Transverse colon (tissue), 3 donors: ENCODE measurements at regions not wholly inside any gene's neighbourhood (a gene's known extent, or its start where the extent isn't known, plus 50 kb on each side); places are given as distances from the start of the nearest gene placed in this dataset.

ENCODE experiments used
- EP300 ChIP-seq: sonication (generic); formaldehyde crosslinking; IDR thresholded peaks from one replicate; pipeline ENCODE4 v1.6.1; 2017; ENCODE audit warnings: antibody characterized with exemption, low read depth
- POLR2A ChIP-seq: fragments of 450-650 bp; IDR thresholded peaks from one replicate; pipeline ENCODE4 v1.6.1; 2016; ENCODE audit warnings: antibody characterized with exemption, mild to moderate bottlenecking, moderate library complexity
- TF ChIP-seq, protein P1 (sequence below), 5 experiments: fragments of 200-600 bp in 3 of 5; fragments of 450-650 bp in 2 of 5; sonication (generic) in 3 of 5; IDR thresholded peaks; 1 replicate in 2 of 5; 2 replicates in 3 of 5; pipeline ENCODE4 v1.5.1; 2016 to 2017; ENCODE audit warnings: antibody characterized with exemption in 5 of 5, inconsistent platforms in 3 of 5, mild to moderate bottlenecking in 2 of 5, moderate library complexity in 1 of 5

DNA sequence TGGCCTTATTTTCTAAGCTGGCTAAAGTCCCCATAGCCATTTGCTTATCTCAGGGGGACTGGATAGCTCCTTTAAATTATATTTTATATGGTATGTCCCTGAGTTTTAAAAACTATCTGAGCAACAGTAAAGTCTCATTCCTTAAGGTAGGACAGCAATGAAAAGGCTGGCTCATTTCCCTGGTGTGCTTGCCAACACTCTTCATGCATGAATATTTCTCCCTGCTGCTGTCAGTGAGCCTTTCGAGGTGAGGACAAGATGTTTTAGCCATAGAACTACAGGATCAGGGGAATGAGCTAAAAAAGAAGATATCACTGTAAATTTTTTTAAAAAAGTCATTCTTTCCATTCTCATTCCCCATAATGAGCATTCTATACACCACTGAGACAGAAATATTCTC, 427.3 kb upstream of the FAM241A start:
- TF ChIP-seq POLR2A, result no peak
- TF ChIP-seq EP300, result no peak
- TF ChIP-seq, protein P1, sequence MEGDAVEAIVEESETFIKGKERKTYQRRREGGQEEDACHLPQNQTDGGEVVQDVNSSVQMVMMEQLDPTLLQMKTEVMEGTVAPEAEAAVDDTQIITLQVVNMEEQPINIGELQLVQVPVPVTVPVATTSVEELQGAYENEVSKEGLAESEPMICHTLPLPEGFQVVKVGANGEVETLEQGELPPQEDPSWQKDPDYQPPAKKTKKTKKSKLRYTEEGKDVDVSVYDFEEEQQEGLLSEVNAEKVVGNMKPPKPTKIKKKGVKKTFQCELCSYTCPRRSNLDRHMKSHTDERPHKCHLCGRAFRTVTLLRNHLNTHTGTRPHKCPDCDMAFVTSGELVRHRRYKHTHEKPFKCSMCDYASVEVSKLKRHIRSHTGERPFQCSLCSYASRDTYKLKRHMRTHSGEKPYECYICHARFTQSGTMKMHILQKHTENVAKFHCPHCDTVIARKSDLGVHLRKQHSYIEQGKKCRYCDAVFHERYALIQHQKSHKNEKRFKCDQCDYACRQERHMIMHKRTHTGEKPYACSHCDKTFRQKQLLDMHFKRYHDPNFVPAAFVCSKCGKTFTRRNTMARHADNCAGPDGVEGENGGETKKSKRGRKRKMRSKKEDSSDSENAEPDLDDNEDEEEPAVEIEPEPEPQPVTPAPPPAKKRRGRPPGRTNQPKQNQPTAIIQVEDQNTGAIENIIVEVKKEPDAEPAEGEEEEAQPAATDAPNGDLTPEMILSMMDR (IDR thresholded peaks at IDR 0.05), result no peak
